ENCODE measurements at regions not wholly inside any gene's neighbourhood (a gene's known extent, or its start where the extent isn't known, plus 50 kb on each side); places are given as distances from the start of the nearest gene placed in this dataset.
A peak's percentile ranks its signal among the peaks of the same experiment; 100 is the strongest.

DNA sequence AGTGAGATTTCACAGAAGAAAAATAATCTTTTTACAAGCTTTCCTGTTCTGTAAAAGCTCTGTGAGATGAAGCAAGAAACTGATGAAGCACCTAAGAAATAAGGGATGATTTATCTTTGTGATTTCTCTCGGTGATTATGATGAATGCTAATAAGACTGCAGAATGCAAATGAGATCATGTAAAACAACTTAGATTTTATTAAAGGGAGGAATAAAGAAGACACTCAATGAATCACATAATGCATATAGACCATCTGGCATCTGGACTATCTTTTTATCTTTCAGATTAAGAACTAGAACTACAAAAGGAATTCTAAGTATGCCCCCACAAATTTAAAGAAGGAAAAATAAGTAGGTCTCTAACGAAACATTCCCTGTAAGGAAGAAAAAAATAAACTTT is 361.5 kb upstream of the OPRM1 start:
- no TSS peak for BruUV-seq (replicated peaks)
- no peak for DNase-seq
- H3K27me3 Mint-ChIP-seq (ENCODE audit: unreplicated experiment): no peaks in the 10 kb centered on the region
- no peak overlapping the region for H3K27ac Mint-ChIP-seq (ENCODE audit: unreplicated experiment)
- intact Hi-C loops (cut with micrococcal nuclease; ENCODE audit: unreplicated experiment): no loop called here
- peaks cover 7% of the 10 kb centered on the region for H3K4me1 Mint-ChIP-seq (ENCODE audit: low read depth, unreplicated experiment)
- no peak overlapping the region for H3K4me3 Mint-ChIP-seq (ENCODE audit: low read depth, unreplicated experiment)
- TF ChIP-seq, protein P1, sequence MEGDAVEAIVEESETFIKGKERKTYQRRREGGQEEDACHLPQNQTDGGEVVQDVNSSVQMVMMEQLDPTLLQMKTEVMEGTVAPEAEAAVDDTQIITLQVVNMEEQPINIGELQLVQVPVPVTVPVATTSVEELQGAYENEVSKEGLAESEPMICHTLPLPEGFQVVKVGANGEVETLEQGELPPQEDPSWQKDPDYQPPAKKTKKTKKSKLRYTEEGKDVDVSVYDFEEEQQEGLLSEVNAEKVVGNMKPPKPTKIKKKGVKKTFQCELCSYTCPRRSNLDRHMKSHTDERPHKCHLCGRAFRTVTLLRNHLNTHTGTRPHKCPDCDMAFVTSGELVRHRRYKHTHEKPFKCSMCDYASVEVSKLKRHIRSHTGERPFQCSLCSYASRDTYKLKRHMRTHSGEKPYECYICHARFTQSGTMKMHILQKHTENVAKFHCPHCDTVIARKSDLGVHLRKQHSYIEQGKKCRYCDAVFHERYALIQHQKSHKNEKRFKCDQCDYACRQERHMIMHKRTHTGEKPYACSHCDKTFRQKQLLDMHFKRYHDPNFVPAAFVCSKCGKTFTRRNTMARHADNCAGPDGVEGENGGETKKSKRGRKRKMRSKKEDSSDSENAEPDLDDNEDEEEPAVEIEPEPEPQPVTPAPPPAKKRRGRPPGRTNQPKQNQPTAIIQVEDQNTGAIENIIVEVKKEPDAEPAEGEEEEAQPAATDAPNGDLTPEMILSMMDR (IDR thresholded peaks at IDR 0.05; ENCODE audit: unreplicated experiment): no peak
- CTCF ChIA-PET: no interaction called here
- no peaks in the 10 kb centered on the region for H3K36me3 Mint-ChIP-seq (ENCODE audit: insufficient read depth, unreplicated experiment)
- H3K9me3 Mint-ChIP-seq (ENCODE audit: low read depth, unreplicated experiment): no peaks in the 10 kb centered on the region

DNA sequence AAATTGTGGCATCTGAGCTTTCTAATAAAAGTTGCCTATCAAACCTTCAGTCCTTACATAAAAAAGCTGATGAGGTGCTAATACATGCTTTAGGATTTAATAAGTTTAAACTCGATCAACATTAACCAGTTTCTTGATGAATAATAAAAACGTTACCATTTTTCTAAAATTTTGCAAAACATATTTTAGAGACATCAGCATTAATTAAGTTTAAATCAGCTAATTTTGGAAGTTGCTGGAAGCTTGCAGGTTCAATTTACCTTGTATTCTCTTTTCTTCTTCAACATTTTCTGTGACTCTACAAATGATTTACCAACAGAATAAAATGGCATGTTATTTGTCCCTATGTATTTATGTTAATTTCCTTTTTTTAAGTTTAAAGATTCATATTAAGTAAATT is 365.3 kb upstream of the OPRM1 start:
- Mint-ChIP-seq H3K9me3 (ENCODE audit: low read depth, unreplicated experiment) (no peaks in the 10 kb centered on the region), H3K27me3 (ENCODE audit: unreplicated experiment) (no peaks in the 10 kb centered on the region), H3K4me1 (ENCODE audit: low read depth, unreplicated experiment) (no peaks in the 10 kb centered on the region), H3K4me3 (ENCODE audit: low read depth, unreplicated experiment) (no peak overlapping the region), H3K36me3 (ENCODE audit: insufficient read depth, unreplicated experiment) (no peaks in the 10 kb centered on the region), H3K27ac (ENCODE audit: unreplicated experiment) (no peak overlapping the region)
- TF ChIP-seq, protein P1 (IDR thresholded peaks at IDR 0.05; ENCODE audit: unreplicated experiment): no peak
- BruUV-seq (replicated peaks): no TSS peak
- DNase-seq: no peak
- CTCF ChIA-PET: no interaction called here
- intact Hi-C loops (cut with micrococcal nuclease; ENCODE audit: unreplicated experiment): loop anchor here (2.0 kb wide), 1 partner anchor 35 kb away; no protein-coding TSS in a partner anchor

- no peaks in the 10 kb centered on the region for H3K4me1 Mint-ChIP-seq (ENCODE audit: low read depth, unreplicated experiment)
Measured at GRCh38 chr6:153673225-153673624, 365.8 kb upstream of the OPRM1 start.

GRCh38 chr6:153670403-153671026 is 368.5 kb upstream of the OPRM1 start:
- Mint-ChIP-seq H3K36me3 (ENCODE audit: insufficient read depth, unreplicated experiment) (no peaks in the 10 kb centered on the region), H3K4me1 (ENCODE audit: low read depth, unreplicated experiment) (no peaks in the 10 kb centered on the region), H3K27ac (ENCODE audit: unreplicated experiment) (peak overlapping the region; percentile 36), H3K27me3 (ENCODE audit: unreplicated experiment) (no peaks in the 10 kb centered on the region), H3K9me3 (ENCODE audit: low read depth, unreplicated experiment) (no peaks in the 10 kb centered on the region), H3K4me3 (ENCODE audit: low read depth, unreplicated experiment) (no peak overlapping the region)
- intact Hi-C loops (cut with micrococcal nuclease; ENCODE audit: unreplicated experiment): no loop called here
- TF ChIP-seq, protein P1 (IDR thresholded peaks at IDR 0.05; ENCODE audit: unreplicated experiment): no peak
- no peak for DNase-seq
- BruUV-seq (replicated peaks): no TSS peak
- CTCF ChIA-PET: no interaction called here

More at GRCh38 chr6:153673225-153673624, 365.8 kb upstream of the OPRM1 start:
- H3K4me3 Mint-ChIP-seq (ENCODE audit: low read depth, unreplicated experiment): no peak overlapping the region
- DNase-seq: no peak
- intact Hi-C loops (cut with micrococcal nuclease; ENCODE audit: unreplicated experiment): loop anchor here (2.0 kb wide), 1 partner anchor 34 kb away; no protein-coding TSS in a partner anchor
- H3K36me3 Mint-ChIP-seq (ENCODE audit: insufficient read depth, unreplicated experiment): no peaks in the 10 kb centered on the region
- peak overlapping the region; percentile 74 for H3K27ac Mint-ChIP-seq (ENCODE audit: unreplicated experiment)
- TF ChIP-seq, protein P1 (IDR thresholded peaks at IDR 0.05; ENCODE audit: unreplicated experiment): no peak
- no peaks in the 10 kb centered on the region for H3K27me3 Mint-ChIP-seq (ENCODE audit: unreplicated experiment)
- CTCF ChIA-PET: no interaction called here
- BruUV-seq (replicated peaks): no TSS peak
- H3K9me3 Mint-ChIP-seq (ENCODE audit: low read depth, unreplicated experiment): no peaks in the 10 kb centered on the region

All from Calu3 (cell line).